Upper lobe of right lung (tissue), 1 donor: ENCODE measurements at regions not wholly inside any gene's neighbourhood (a gene's known extent, or its start where the extent isn't known, plus 50 kb on each side); places are given as distances from the start of the nearest gene placed in this dataset.
"Not testable (repeated sequence)": the region's sequence is repeated elsewhere in the genome, so short reads cannot be mapped to it uniquely, and the experiment has no call there.

Source experiments
- ATAC-seq: fragments of 200-7000 bp; cut with Tn5 transposase; one replicate; pipeline ENCODE4 v1.9.1; 2020; ENCODE audit warnings: mild to moderate bottlenecking, moderate library complexity
- DNase-seq: peaks from one replicate; pipeline ENCODE4 v3.0.0-alpha.2; 2020
- H3K27ac ChIP-seq: fragments of 200-600 bp; one replicate; pipeline ENCODE4 v1.8.0; 2022
- H3K27me3 ChIP-seq: fragments of 200-600 bp; one replicate; pipeline ENCODE4 v1.8.0; 2022; ENCODE audit warnings: mild to moderate bottlenecking
- H3K36me3 ChIP-seq: fragments of 200-600 bp; one replicate; pipeline ENCODE4 v1.8.0; 2022
- H3K4me1 ChIP-seq: fragments of 200-600 bp; one replicate; pipeline ENCODE4 v1.8.0; 2022
- H3K4me3 ChIP-seq: fragments of 200-600 bp; one replicate; pipeline ENCODE4 v1.8.0; 2022; ENCODE audit warnings: mild to moderate bottlenecking
- H3K9me3 ChIP-seq: fragments of 200-600 bp; one replicate; pipeline ENCODE4 v1.8.0; 2022
- intact Hi-C: fragments of 100-400 bp; cut with DNase I; formaldehyde crosslinking; loops from one replicate; pipeline ENCODE4 v1.11.0; 2022
- TF ChIP-seq, protein P1 (sequence below): fragments of 200-600 bp; IDR thresholded peaks from one replicate; pipeline ENCODE4 v1.8.0; 2022; ENCODE audit warnings: antibody characterized with exemption
- donor health status: DM: no; HTN: yes; CAD: no; lungs with severe emphysema.

DNA sequence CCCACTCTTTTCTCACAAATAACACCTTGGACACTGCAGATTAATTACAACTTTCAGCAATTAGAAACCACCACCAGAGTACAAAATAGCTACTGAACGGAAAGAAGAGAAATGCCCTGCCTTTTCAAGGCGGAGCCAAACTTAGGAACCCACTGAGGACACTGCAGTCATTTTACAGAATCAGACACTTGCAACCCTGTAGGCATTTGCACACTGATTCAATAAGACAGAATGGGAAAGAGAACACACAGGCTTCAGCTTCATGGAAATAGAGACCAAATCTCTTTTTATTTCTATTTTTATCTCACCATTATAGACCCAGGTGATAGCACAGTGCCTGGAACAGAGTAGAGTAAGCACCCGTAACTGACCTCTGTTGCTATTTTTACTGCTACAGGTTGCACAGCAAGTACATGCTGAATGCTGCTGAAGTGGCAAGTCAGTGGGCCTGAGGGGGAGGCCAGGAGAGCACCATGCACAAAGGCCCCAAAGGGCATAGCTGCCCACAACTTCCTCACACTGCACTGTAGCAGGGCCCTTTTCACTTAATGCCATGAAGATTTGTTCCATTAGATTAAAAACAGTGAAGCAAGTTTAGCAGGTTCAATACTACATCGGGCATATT is 50.7 kb upstream of the EDARADD start:
- TF ChIP-seq, protein P1, sequence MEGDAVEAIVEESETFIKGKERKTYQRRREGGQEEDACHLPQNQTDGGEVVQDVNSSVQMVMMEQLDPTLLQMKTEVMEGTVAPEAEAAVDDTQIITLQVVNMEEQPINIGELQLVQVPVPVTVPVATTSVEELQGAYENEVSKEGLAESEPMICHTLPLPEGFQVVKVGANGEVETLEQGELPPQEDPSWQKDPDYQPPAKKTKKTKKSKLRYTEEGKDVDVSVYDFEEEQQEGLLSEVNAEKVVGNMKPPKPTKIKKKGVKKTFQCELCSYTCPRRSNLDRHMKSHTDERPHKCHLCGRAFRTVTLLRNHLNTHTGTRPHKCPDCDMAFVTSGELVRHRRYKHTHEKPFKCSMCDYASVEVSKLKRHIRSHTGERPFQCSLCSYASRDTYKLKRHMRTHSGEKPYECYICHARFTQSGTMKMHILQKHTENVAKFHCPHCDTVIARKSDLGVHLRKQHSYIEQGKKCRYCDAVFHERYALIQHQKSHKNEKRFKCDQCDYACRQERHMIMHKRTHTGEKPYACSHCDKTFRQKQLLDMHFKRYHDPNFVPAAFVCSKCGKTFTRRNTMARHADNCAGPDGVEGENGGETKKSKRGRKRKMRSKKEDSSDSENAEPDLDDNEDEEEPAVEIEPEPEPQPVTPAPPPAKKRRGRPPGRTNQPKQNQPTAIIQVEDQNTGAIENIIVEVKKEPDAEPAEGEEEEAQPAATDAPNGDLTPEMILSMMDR, result no peak
- no peak for DNase-seq

DNA sequence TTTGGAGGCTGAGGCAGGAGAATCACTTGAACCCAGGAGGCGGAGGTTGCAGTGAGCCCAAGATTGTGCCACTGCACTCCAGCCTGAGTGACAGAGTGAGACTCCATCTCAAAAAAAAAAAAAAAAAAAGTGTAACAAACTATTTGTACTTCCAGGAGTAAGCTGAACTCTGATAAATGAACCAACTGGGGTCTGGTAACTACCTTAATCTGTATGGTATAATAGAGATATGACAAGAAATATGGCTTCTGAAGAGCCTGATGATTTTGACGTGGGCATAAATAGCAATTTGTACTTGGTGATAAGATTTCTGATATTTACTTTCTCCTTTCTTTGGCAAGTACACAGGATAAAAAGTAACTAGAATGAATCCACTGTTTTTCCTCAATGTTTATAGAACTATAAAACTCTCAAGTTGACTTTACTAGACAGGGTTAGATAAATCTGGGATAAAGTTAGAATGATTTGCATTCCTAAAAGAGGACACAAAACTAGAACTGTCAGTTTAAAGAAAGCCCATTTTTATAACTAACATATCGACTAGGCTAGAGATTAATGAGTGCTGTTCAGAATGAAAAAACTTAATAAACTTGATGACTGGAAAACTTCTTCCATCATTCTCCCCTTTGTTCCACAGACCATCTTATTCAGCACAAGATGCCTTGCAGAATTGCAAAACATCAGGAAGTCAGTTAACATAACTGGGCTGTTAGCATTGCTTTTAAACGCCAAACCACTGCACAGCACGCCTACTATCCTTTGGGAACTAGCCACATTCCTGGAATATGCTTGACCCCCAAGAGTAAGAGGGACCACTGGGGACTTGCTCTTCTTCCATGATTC is 51.5 kb upstream of the EDARADD start:
- DNase-seq, result no peak
- intact Hi-C loops, result no loop called here
- Histone ChIP-seq H3K27me3 (no peaks in the 10 kb centered on the region), H3K4me3 (no peak overlapping the region), H3K36me3 (no peaks in the 10 kb centered on the region), H3K9me3 (no peaks in the 10 kb centered on the region), H3K4me1 (no peaks in the 10 kb centered on the region), H3K27ac (no peak overlapping the region)
- no peak for ATAC-seq
- TF ChIP-seq, protein P1, result no peak

More for the DNA sequence above, 50.7 kb upstream of the EDARADD start:
- Histone ChIP-seq H3K9me3 (no peaks in the 10 kb centered on the region), H3K4me1 (no peaks in the 10 kb centered on the region), H3K27ac (no peak overlapping the region), H3K36me3 (no peaks in the 10 kb centered on the region), H3K27me3 (no peaks in the 10 kb centered on the region), H3K4me3 (no peak overlapping the region)
- no peak for ATAC-seq
- intact Hi-C loops, result no loop called here

DNA sequence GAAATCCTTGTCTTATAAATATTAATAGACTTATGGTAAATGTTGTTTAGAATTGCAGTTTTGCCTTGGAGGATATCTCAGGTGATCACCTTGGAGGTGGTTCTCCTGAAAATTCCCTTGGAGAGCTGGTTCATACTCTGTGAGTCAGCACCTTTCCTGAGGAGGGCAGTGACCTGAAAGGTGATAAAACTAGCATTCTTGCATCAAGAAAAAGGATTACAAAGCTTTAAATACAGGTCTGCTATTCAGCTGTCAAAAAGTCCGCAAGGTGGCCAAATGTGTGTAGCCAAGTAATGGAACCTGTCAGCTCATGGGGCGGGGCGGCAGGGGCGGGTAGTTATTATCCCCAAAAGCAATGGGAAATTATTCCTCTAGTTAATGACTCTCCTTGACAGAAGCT is 52.8 kb upstream of the EDARADD start:
- no peaks in the 10 kb centered on the region for H3K27me3 ChIP-seq
- DNase-seq, result no peak
- H3K4me3 ChIP-seq, result no peak overlapping the region
- no peaks in the 10 kb centered on the region for H3K9me3 ChIP-seq
- no peak overlapping the region for H3K27ac ChIP-seq
- TF ChIP-seq, protein P1, result no peak
- ATAC-seq, result no peak
- intact Hi-C loops, result no loop called here
- no peaks in the 10 kb centered on the region for H3K36me3 ChIP-seq
- H3K4me1 ChIP-seq, result no peaks in the 10 kb centered on the region

DNA sequence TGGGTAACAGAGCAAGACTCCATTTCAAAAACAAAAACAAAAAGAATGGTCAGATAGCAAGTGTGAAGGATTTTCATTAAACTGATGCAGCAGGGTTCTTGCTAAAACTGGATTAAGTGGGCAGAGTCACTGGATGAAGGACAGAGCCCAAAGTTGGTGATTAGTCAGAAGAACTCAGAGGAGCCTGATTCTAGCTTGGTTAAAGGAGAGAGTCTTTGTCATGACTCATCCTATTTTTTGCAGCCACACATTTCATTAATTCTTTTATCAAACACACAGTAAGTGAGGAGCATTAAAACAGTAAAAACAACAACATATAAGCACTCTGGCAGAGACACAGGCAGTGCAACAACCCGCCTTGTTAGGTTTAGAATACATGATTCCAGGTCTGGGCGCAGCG is 56.0 kb upstream of the EDARADD start:
- H3K36me3 ChIP-seq, result no peaks in the 10 kb centered on the region
- ATAC-seq (no peak), DNase-seq (no peak)
- no peaks in the 10 kb centered on the region for H3K4me1 ChIP-seq
- no peak overlapping the region for H3K27ac ChIP-seq
- intact Hi-C loops, result no loop called here
- H3K27me3 ChIP-seq, result no peaks in the 10 kb centered on the region
- no peaks in the 10 kb centered on the region for H3K9me3 ChIP-seq
- no peak overlapping the region for H3K4me3 ChIP-seq
- TF ChIP-seq, protein P1, result no peak

DNA sequence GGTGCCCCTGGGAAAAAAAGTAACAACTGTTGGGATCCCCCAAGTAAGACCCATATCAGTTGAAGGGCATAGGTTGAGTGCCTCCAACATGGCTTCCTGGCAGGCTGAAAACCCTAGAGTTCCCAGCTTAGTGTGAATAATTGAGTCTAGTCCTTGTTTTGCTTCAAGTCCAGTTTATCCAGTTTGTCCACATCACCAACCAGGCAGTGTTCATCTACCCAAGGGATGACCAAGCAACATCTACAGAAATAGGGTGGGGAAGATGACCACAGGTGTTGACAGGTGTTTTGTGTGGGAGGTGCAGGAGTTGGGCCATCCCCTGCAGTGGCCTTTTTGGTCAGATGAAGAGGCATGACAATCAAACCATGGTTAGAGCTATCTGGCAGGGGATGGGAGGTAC is 54.3 kb upstream of the ERO1B start:
- Histone ChIP-seq H3K27me3 (no peaks in the 10 kb centered on the region), H3K36me3 (no peaks in the 10 kb centered on the region), H3K9me3 (no peaks in the 10 kb centered on the region), H3K4me1 (no peaks in the 10 kb centered on the region), H3K4me3 (no peak overlapping the region), H3K27ac (no peak overlapping the region)
- ATAC-seq (no peak), DNase-seq (no peak)
- intact Hi-C loops, result no loop called here
- TF ChIP-seq, protein P1, result no peak

DNA sequence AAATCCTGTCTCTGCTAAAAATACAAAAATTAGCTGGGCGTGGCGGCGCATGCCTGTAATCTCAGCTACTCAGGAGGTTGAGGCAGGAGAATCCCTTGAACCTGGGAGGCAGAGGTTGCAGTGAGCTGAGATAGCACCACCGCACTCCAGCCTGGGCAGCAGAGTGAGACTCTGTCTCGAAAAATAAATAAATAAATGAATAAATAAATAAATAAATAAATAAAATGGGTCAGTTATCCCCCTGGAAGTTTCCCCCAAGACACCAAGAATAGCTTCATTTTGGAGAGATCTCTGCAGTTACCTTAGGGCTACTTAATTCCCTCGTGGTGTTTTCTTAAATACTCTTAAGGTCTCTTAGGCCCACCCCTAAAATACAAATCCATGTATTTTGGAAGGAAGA is 53.9 kb upstream of the ERO1B start:
- H3K9me3 ChIP-seq, H3K27me3 ChIP-seq, H3K4me3 ChIP-seq, ATAC-seq, intact Hi-C loops, DNase-seq, H3K27ac ChIP-seq, H3K36me3 ChIP-seq, H3K4me1 ChIP-seq: not testable (repeated sequence)
